ENCODE measurements at regions not wholly inside any gene's neighbourhood (a gene's known extent, or its start where the extent isn't known, plus 50 kb on each side); places are given as distances from the start of the nearest gene placed in this dataset.

DNA sequence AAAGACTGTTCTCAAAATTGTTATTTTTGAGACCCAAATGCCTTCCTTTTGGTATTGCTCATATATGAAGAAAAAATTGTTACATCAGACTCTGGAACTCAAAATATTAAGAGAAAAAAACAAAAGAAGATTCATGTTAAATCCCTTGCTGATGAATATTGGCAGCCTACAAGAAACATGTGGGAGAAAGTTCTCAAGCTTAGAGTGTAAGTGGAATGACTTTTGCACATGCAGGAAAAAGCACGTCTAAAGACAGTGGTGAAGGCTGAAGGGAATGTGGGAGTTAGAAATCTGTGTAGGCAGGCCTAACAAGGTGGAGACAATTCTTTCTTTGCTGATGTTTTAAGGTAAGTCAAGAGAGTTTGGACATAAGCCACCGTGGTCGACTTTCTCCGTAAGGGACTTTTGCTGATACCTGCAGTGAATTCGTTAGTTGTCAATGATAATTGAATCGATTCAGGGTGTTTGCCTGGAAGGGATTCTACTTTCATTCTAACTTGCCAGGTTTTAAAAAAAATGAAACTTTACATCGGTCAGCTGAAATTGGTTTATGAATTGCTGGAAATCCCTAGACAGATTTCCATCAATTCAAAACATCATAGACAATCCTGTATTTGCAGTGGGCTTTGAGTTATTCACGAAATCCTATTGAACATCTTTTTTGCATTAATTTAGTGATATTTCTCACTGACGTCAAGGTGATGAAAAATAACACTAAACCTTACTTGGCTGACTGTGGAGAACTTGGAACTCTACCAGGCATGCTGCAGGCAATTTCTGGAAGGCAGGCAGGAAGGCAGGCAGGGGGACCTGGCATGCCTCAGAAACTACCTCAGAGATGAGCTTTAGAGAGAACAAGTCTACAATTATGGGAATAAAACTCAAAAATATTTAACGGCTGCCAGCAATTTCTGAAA is 359.1 kb upstream of the ADAMTSL1 start:
- in situ Hi-C loops (cut with MboI; ENCODE audit: low pct_unique_long_range_greater_than_20kb, low sequenced_read_pairs), result no loop called here
- DNase-seq, result no peak

- in situ Hi-C loops (cut with MboI; ENCODE audit: low pct_unique_long_range_greater_than_20kb, low sequenced_read_pairs), result no loop called here
- no peak for DNase-seq
These were observed 355.7 kb upstream of the ADAMTSL1 start for GRCh38 chr9:18118268-18118667.

DNA sequence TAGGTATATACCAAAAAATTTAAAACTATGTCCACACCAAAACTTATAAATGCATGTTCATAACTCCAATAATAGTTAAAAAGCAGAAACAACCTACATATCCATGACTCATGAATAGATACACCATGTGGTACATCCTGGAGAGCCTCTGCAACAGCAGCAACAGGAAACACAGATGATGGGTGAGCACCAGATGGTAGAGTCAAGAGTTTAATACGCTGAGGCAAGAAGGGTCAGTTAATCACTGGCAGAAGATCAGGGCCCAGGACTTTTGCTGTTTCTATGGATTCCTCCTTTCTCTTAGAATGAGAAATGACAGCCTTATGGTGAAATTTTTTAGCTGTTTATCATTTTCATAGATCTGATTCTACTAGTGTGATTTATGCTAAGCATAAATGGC is 351.8 kb upstream of the ADAMTSL1 start:
- in situ Hi-C loops (cut with MboI; ENCODE audit: low pct_unique_long_range_greater_than_20kb, low sequenced_read_pairs), result no loop called here
- no peak for DNase-seq

GRCh38 chr9:18124760-18125159 is 349.2 kb upstream of the ADAMTSL1 start:
- DNase-seq, result no peak
- in situ Hi-C loops (cut with MboI; ENCODE audit: low pct_unique_long_range_greater_than_20kb, low sequenced_read_pairs), result no loop called here

- no peak for DNase-seq
- in situ Hi-C loops (cut with MboI; ENCODE audit: low pct_unique_long_range_greater_than_20kb, low sequenced_read_pairs), result no loop called here
These were observed 347.0 kb upstream of the ADAMTSL1 start for GRCh38 chr9:18126831-18127498.

GRCh38 chr9:18127499-18127875 is 346.5 kb upstream of the ADAMTSL1 start:
- DNase-seq, result no peak
- in situ Hi-C loops (cut with MboI; ENCODE audit: low pct_unique_long_range_greater_than_20kb, low sequenced_read_pairs), result no loop called here

DNA sequence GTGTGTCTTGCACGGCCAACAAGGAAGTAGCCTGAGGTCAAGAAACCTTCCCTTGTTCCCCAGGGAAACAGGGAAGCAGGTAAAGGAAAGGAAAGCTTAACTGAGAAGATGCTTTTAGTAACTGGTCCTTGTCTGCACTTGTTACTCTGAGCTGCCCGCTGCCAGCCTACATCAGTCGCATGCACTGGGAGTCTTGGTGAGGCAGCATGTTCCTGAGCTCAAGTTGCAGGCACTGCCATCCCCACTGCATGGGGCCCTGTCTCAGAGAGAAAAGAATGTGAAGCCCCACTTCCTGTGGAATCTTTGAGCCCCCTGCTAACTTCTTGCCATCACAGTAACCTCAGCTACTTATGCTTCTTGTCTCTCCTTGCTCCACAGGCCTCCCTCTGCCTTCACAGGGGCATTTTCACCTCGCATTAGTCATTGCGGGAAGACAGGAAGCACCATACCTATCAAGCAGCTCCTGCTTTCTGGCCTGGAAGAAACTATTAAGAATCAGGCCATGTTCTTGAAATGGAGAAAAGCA is 344.1 kb upstream of the ADAMTSL1 start:
- DNase-seq, result no peak
- in situ Hi-C loops (cut with MboI; ENCODE audit: low pct_unique_long_range_greater_than_20kb, low sequenced_read_pairs), result no loop called here

GRCh38 chr9:18136354-18136994 is 337.5 kb upstream of the ADAMTSL1 start:
- in situ Hi-C loops (cut with MboI; ENCODE audit: low pct_unique_long_range_greater_than_20kb, low sequenced_read_pairs), result no loop called here

GRCh38 chr9:18137815-18138214 is 336.1 kb upstream of the ADAMTSL1 start:
- in situ Hi-C loops (cut with MboI; ENCODE audit: low pct_unique_long_range_greater_than_20kb, low sequenced_read_pairs), result no loop called here
- DNase-seq, result no peak

More at GRCh38 chr9:18136354-18136994, 337.5 kb upstream of the ADAMTSL1 start:
- no peak for DNase-seq

DNA sequence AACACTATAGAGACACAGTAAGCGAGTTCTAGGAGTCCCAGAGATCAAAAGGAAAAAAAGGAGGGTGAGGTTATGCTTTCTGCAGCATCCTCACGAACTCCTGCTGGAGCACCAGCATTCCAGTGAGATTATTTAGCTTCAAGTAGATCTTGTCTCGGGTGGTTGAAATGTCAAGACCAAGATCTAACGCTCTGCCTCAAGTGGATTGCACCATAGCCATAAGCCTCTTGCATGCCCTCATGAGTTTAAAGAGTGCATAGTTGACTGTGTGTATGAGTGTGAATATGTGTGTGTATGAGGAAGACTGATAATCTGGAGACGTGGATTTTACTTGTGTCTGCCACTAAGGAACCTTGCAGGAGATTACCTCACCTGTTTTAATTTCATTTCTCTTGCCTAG is 335.3 kb upstream of the ADAMTSL1 start:
- no peak for DNase-seq
- in situ Hi-C loops (cut with MboI; ENCODE audit: low pct_unique_long_range_greater_than_20kb, low sequenced_read_pairs), result no loop called here

- in situ Hi-C loops (cut with MboI; ENCODE audit: low pct_unique_long_range_greater_than_20kb, low sequenced_read_pairs), result no loop called here
- DNase-seq, result no peak
These were observed 332.3 kb upstream of the ADAMTSL1 start for GRCh38 chr9:18141681-18142080.

- DNase-seq, result no peak
- in situ Hi-C loops (cut with MboI; ENCODE audit: low pct_unique_long_range_greater_than_20kb, low sequenced_read_pairs), result no loop called here
These were observed 330.7 kb upstream of the ADAMTSL1 start for GRCh38 chr9:18143073-18143745.

GRCh38 chr9:18146329-18146728 is 327.6 kb upstream of the ADAMTSL1 start:
- in situ Hi-C loops (cut with MboI; ENCODE audit: low pct_unique_long_range_greater_than_20kb, low sequenced_read_pairs), result no loop called here
- DNase-seq, result no peak

- no peak for DNase-seq
- in situ Hi-C loops (cut with MboI; ENCODE audit: low pct_unique_long_range_greater_than_20kb, low sequenced_read_pairs), result no loop called here
These were observed 324.4 kb upstream of the ADAMTSL1 start for GRCh38 chr9:18149471-18150011.

DNA sequence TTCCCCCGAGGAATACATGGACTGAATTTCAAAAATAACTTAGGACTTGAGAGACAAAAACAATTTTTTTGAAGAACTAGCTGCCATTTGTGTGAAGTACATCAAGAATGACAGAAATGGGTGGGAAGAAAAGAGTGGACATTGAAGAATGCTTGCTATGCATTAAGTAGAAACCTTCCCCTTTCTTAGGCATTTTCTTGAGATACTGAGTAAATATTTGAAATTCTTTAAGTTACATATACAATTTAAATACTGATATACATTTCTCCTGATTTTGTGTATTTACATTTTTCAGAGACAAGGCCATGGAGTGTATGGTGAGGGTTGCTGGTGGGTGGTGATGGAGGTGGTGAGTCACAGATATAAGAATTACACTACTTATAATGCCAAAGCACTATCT is 319.3 kb upstream of the ADAMTSL1 start:
- in situ Hi-C loops (cut with MboI; ENCODE audit: low pct_unique_long_range_greater_than_20kb, low sequenced_read_pairs), result no loop called here
- no peak for DNase-seq

- in situ Hi-C loops (cut with MboI; ENCODE audit: low pct_unique_long_range_greater_than_20kb, low sequenced_read_pairs), result no loop called here
These were observed 314.7 kb upstream of the ADAMTSL1 start for GRCh38 chr9:18159254-18159653.

GRCh38 chr9:18163146-18163545 is 310.8 kb upstream of the ADAMTSL1 start:
- in situ Hi-C loops (cut with MboI; ENCODE audit: low pct_unique_long_range_greater_than_20kb, low sequenced_read_pairs), result no loop called here
- no peak for DNase-seq

More at GRCh38 chr9:18159254-18159653, 314.7 kb upstream of the ADAMTSL1 start:
- no peak for DNase-seq

- in situ Hi-C loops (cut with MboI; ENCODE audit: low pct_unique_long_range_greater_than_20kb, low sequenced_read_pairs), result no loop called here
These were observed 306.2 kb upstream of the ADAMTSL1 start for GRCh38 chr9:18167733-18168132.

DNA sequence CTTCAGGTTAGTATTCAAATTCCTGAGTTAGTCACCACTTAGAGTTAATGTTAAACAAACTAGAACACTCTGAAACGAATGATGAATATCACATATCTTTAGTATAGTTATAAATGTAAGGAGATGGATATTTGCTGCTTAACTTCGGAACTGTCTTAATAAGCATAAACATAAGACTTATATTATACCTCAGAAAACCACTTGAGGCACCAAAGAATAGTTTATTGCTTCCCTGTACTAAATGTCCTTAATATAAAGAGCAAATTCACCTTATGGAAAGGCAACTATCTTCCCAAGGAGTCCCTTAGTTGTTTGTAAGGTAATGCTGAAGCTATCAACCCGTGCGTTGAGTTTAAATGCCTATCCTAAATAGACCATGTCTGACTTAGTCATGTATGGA is 300.0 kb upstream of the ADAMTSL1 start:
- no peak for DNase-seq
- in situ Hi-C loops (cut with MboI; ENCODE audit: low pct_unique_long_range_greater_than_20kb, low sequenced_read_pairs), result no loop called here

More at GRCh38 chr9:18167733-18168132, 306.2 kb upstream of the ADAMTSL1 start:
- DNase-seq, result no peak
